HepG2 (cell line): ENCODE measurements at regions not wholly inside any gene's neighbourhood (a gene's known extent, or its start where the extent isn't known, plus 50 kb on each side); places are given as distances from the start of the nearest gene placed in this dataset.

Experiments used
- ASH2L ChIP-seq: fragments of 300-600, 200-600 bp; sonication (generic); IDR thresholded peaks from 2 replicates; pipeline ENCODE4 v1.7.0; 2017; ENCODE audit warnings: low read depth, mild to moderate bottlenecking, moderate library complexity, mixed read lengths, low read length; ENCODE audit not compliant: insufficient read length
- CHD2 ChIP-seq: IDR thresholded peaks from 2 replicates; pipeline ENCODE4 v1.6.1; 2011; ENCODE audit warnings: low read depth, low read length, improper control_type of control experiment
- KDM1A ChIP-seq: IDR thresholded peaks from 2 replicates; pipeline ENCODE4 v1.6.1; 2016; ENCODE audit warnings: missing compliant biosample characterization
- TSC22D2 ChIP-seq: sonication (generic); formaldehyde crosslinking; IDR thresholded peaks from 2 replicates; pipeline ENCODE4 v1.5.1; 2020; ENCODE audit warnings: missing genetic modification reagents, mild to moderate bottlenecking, borderline replicate concordance
- ZEB1 ChIP-seq: IDR thresholded peaks from 2 replicates; pipeline ENCODE4 v1.6.1; 2012; ENCODE audit warnings: mild to moderate bottlenecking, low read depth, inconsistent platforms; ENCODE audit not compliant: insufficient replicate concordance
- ZNF296 ChIP-seq: sonication (generic); formaldehyde crosslinking; conservative IDR thresholded peaks from 2 replicates; pipeline ENCODE4 v1.5.0; 2020; ENCODE audit warnings: mild to moderate bottlenecking, missing genetic modification reagents
- ZNF318 ChIP-seq: sonication (generic); formaldehyde crosslinking; IDR thresholded peaks from 2 replicates; pipeline ENCODE4 v1.4.0; 2020; ENCODE audit warnings: mild to moderate bottlenecking, missing genetic modification reagents
- ZNF792 ChIP-seq: IDR thresholded peaks from 2 replicates; pipeline ENCODE4 v1.6.1; 2016
- TF ChIP-seq, protein P1 (sequence below), 2 experiments: IDR thresholded peaks; 2 replicates each; pipeline ENCODE4 v1.6.1; 2011 to 2012; ENCODE audit warnings: low read length in 2 of 2, borderline replicate concordance in 1 of 2, low read depth in 1 of 2, mild to moderate bottlenecking in 1 of 2, moderate library complexity in 1 of 2
- TF ChIP-seq, protein P2 (sequence below): sonication (generic); formaldehyde crosslinking; IDR thresholded peaks from 2 replicates; pipeline ENCODE4 v1.5.0; 2020; ENCODE audit warnings: mild to moderate bottlenecking, missing genetic modification reagents, moderate library complexity

- no peak for TF ChIP-seq ZEB1
- peak; percentile 90 for TF ChIP-seq ASH2L
- no peak for TF ChIP-seq ZNF296 (CRISPR knock-in tag)
- TF ChIP-seq, protein P1, sequence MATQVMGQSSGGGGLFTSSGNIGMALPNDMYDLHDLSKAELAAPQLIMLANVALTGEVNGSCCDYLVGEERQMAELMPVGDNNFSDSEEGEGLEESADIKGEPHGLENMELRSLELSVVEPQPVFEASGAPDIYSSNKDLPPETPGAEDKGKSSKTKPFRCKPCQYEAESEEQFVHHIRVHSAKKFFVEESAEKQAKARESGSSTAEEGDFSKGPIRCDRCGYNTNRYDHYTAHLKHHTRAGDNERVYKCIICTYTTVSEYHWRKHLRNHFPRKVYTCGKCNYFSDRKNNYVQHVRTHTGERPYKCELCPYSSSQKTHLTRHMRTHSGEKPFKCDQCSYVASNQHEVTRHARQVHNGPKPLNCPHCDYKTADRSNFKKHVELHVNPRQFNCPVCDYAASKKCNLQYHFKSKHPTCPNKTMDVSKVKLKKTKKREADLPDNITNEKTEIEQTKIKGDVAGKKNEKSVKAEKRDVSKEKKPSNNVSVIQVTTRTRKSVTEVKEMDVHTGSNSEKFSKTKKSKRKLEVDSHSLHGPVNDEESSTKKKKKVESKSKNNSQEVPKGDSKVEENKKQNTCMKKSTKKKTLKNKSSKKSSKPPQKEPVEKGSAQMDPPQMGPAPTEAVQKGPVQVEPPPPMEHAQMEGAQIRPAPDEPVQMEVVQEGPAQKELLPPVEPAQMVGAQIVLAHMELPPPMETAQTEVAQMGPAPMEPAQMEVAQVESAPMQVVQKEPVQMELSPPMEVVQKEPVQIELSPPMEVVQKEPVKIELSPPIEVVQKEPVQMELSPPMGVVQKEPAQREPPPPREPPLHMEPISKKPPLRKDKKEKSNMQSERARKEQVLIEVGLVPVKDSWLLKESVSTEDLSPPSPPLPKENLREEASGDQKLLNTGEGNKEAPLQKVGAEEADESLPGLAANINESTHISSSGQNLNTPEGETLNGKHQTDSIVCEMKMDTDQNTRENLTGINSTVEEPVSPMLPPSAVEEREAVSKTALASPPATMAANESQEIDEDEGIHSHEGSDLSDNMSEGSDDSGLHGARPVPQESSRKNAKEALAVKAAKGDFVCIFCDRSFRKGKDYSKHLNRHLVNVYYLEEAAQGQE (IDR thresholded peaks at IDR 0.05; ENCODE audit: borderline replicate concordance in 1 of 2, low read depth in 1 of 2, low read length in 2 of 2) = no peak
- no peak for TF ChIP-seq CHD2
- no peak for TF ChIP-seq ZNF318 (CRISPR knock-in tag)
- TF ChIP-seq ZNF792 = no peak
- TF ChIP-seq TSC22D2 (CRISPR knock-in tag) = no peak
- TF ChIP-seq, protein P2, sequence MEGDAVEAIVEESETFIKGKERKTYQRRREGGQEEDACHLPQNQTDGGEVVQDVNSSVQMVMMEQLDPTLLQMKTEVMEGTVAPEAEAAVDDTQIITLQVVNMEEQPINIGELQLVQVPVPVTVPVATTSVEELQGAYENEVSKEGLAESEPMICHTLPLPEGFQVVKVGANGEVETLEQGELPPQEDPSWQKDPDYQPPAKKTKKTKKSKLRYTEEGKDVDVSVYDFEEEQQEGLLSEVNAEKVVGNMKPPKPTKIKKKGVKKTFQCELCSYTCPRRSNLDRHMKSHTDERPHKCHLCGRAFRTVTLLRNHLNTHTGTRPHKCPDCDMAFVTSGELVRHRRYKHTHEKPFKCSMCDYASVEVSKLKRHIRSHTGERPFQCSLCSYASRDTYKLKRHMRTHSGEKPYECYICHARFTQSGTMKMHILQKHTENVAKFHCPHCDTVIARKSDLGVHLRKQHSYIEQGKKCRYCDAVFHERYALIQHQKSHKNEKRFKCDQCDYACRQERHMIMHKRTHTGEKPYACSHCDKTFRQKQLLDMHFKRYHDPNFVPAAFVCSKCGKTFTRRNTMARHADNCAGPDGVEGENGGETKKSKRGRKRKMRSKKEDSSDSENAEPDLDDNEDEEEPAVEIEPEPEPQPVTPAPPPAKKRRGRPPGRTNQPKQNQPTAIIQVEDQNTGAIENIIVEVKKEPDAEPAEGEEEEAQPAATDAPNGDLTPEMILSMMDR (CRISPR knock-in tag) = no peak
- no peak for TF ChIP-seq KDM1A
Observed at GRCh38 chr2:74756356-74756890, 77.5 kb upstream of the HK2 start.
